SJSA1 (cell line): ENCODE measurements at regions not wholly inside any gene's neighbourhood (a gene's known extent, or its start where the extent isn't known, plus 50 kb on each side); places are given as distances from the start of the nearest gene placed in this dataset.

ENCODE experiments used
- DNase-seq, 2 experiments: peaks; one replicate each; pipeline ENCODE4 v3.0.0-alpha.2; 2015 to 2020; ENCODE audit warnings: low spot score in 2 of 2, low read depth in 1 of 2
- H3K27ac ChIP-seq: fragments of 250-450 bp; sonication (Bioruptor Pico); 2 replicates; pipeline ENCODE4 v1.5.1; 2020; ENCODE audit warnings: mild to moderate bottlenecking, moderate library complexity
- H3K27me3 ChIP-seq: fragments of 250-450 bp; sonication (Bioruptor Pico); replicated peaks from 2 replicates; pipeline ENCODE4 v1.5.1; 2020; ENCODE audit warnings: mild to moderate bottlenecking, moderate library complexity
- H3K36me3 ChIP-seq: fragments of 250-450 bp; sonication (Bioruptor Pico); 2 replicates; pipeline ENCODE4 v1.5.1; 2020; ENCODE audit warnings: mild to moderate bottlenecking
- H3K4me1 ChIP-seq: fragments of 250-450 bp; sonication (Bioruptor Pico); replicated peaks from 2 replicates; pipeline ENCODE4 v1.6.1; 2021; ENCODE audit warnings: mild to moderate bottlenecking
- H3K4me3 ChIP-seq: fragments of 250-450 bp; sonication (Bioruptor Pico); 2 replicates; pipeline ENCODE4 v1.5.1; 2020; ENCODE audit warnings: mild to moderate bottlenecking
- H3K9me3 ChIP-seq: fragments of 250-450 bp; sonication (Bioruptor Pico); replicated peaks from 2 replicates; pipeline ENCODE4 v1.5.1; 2020; ENCODE audit warnings: mild to moderate bottlenecking

DNA sequence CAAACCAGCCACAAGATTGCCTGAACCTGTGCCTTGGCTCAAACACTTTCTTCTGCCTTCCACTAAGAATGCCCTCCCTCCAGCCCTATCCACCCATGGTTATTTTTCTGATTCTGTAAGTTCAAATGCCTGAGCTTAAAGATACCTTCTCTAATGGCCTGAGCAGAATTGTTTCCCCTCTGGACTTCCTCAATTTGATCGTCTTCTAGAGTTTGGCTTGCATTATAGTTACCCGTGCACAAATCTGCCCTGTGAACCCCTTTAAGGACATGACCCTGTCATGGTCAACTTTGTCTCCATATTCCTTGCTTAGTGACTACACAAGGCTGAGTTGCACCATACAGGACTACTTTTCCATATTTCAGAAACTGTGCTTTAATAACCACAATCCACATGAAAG, 481.0 kb downstream of the FOXO1 start:
- no peaks in the 10 kb centered on the region for H3K36me3 ChIP-seq
- no peak overlapping the region for H3K4me3 ChIP-seq

GRCh38 chr13:40186041-40186440, 480.4 kb downstream of the FOXO1 start:
- no peak for DNase-seq
- no peaks in the 10 kb centered on the region for H3K4me1 ChIP-seq
- no peak overlapping the region for H3K4me3 ChIP-seq
- no peaks in the 10 kb centered on the region for H3K9me3 ChIP-seq
- H3K27me3 ChIP-seq = no peaks in the 10 kb centered on the region
- H3K27ac ChIP-seq = no peak overlapping the region
- no peaks in the 10 kb centered on the region for H3K36me3 ChIP-seq

More for the DNA sequence above, 481.0 kb downstream of the FOXO1 start:
- H3K4me1 ChIP-seq = no peaks in the 10 kb centered on the region
- no peaks in the 10 kb centered on the region for H3K27me3 ChIP-seq
- H3K9me3 ChIP-seq = no peaks in the 10 kb centered on the region
- DNase-seq = no peak
- no peak overlapping the region for H3K27ac ChIP-seq

GRCh38 chr13:40186626-40187323, 479.7 kb downstream of the FOXO1 start:
- H3K27me3 ChIP-seq = no peaks in the 10 kb centered on the region
- no peak overlapping the region for H3K4me3 ChIP-seq
- H3K9me3 ChIP-seq = no peaks in the 10 kb centered on the region
- no peaks in the 10 kb centered on the region for H3K36me3 ChIP-seq
- H3K4me1 ChIP-seq = no peaks in the 10 kb centered on the region
- no peak overlapping the region for H3K27ac ChIP-seq
- no peak for DNase-seq

- no peaks in the 10 kb centered on the region for H3K27me3 ChIP-seq
- H3K4me3 ChIP-seq = no peak overlapping the region
- no peak for DNase-seq
- no peaks in the 10 kb centered on the region for H3K9me3 ChIP-seq
- no peaks in the 10 kb centered on the region for H3K36me3 ChIP-seq
- no peak overlapping the region for H3K27ac ChIP-seq
- no peaks in the 10 kb centered on the region for H3K4me1 ChIP-seq
Measured at GRCh38 chr13:40187324-40187795, 479.1 kb downstream of the FOXO1 start.

GRCh38 chr13:40187841-40188591, 478.4 kb downstream of the FOXO1 start:
- DNase-seq = no peak
- H3K9me3 ChIP-seq = no peaks in the 10 kb centered on the region
- no peaks in the 10 kb centered on the region for H3K27me3 ChIP-seq
- H3K4me1 ChIP-seq = no peaks in the 10 kb centered on the region
- H3K36me3 ChIP-seq = no peaks in the 10 kb centered on the region
- H3K27ac ChIP-seq = no peak overlapping the region
- H3K4me3 ChIP-seq = no peak overlapping the region

GRCh38 chr13:40189426-40189825, 477.0 kb downstream of the FOXO1 start:
- Histone ChIP-seq H3K4me1 (no peaks in the 10 kb centered on the region), H3K27ac (no peak overlapping the region), H3K36me3 (no peaks in the 10 kb centered on the region), H3K9me3 (no peaks in the 10 kb centered on the region), H3K27me3 (no peaks in the 10 kb centered on the region), H3K4me3 (no peak overlapping the region)
- DNase-seq = no peak

GRCh38 chr13:40189898-40190630, 476.4 kb downstream of the FOXO1 start:
- Histone ChIP-seq H3K27ac (no peak overlapping the region), H3K9me3 (no peaks in the 10 kb centered on the region), H3K4me3 (no peak overlapping the region), H3K36me3 (no peaks in the 10 kb centered on the region), H3K4me1 (no peaks in the 10 kb centered on the region), H3K27me3 (no peaks in the 10 kb centered on the region)
- DNase-seq = no peak

DNA sequence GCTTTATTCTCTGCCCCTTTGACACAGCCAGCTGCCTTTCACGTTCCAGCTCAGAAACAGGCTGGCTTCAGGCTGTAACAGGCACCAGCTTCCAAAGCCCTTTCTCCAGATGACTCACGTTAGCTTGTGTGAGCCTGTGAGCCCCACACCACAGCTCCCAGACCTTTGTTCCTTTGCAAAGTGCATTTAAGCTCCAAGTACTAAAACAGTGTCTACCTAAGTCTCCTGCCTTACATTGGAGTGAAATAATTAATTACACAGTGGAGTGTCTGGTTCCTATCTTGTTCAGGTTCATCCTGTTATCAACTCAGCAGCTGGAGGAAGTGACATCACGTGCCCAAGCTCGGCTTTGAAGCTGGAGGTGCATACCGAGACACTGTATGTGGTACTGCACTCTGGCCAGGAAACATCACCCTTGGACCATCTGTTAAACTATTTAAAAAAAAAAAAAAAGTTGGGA, 475.8 kb downstream of the FOXO1 start:
- Histone ChIP-seq H3K36me3 (no peaks in the 10 kb centered on the region), H3K27ac (no peak overlapping the region), H3K4me3 (no peak overlapping the region), H3K4me1 (no peaks in the 10 kb centered on the region), H3K9me3 (no peaks in the 10 kb centered on the region), H3K27me3 (no peaks in the 10 kb centered on the region)
- no peak for DNase-seq

GRCh38 chr13:40191186-40191980, 475.1 kb downstream of the FOXO1 start:
- no peak for DNase-seq
- Histone ChIP-seq H3K36me3 (no peaks in the 10 kb centered on the region), H3K9me3 (no peaks in the 10 kb centered on the region), H3K27me3 (no peaks in the 10 kb centered on the region), H3K27ac (no peak overlapping the region), H3K4me3 (no peak overlapping the region), H3K4me1 (no peaks in the 10 kb centered on the region)

GRCh38 chr13:40192452-40192851, 474.0 kb downstream of the FOXO1 start:
- H3K27me3 ChIP-seq = no peaks in the 10 kb centered on the region
- H3K27ac ChIP-seq = no peak overlapping the region
- no peaks in the 10 kb centered on the region for H3K36me3 ChIP-seq
- no peak for DNase-seq
- H3K4me1 ChIP-seq = no peaks in the 10 kb centered on the region
- no peak overlapping the region for H3K4me3 ChIP-seq
- no peaks in the 10 kb centered on the region for H3K9me3 ChIP-seq

GRCh38 chr13:40192858-40193257, 473.6 kb downstream of the FOXO1 start:
- H3K27ac ChIP-seq = no peak overlapping the region
- H3K4me1 ChIP-seq = no peaks in the 10 kb centered on the region
- H3K27me3 ChIP-seq = no peaks in the 10 kb centered on the region
- no peaks in the 10 kb centered on the region for H3K9me3 ChIP-seq
- no peak overlapping the region for H3K4me3 ChIP-seq
- no peak for DNase-seq
- no peaks in the 10 kb centered on the region for H3K36me3 ChIP-seq

DNA sequence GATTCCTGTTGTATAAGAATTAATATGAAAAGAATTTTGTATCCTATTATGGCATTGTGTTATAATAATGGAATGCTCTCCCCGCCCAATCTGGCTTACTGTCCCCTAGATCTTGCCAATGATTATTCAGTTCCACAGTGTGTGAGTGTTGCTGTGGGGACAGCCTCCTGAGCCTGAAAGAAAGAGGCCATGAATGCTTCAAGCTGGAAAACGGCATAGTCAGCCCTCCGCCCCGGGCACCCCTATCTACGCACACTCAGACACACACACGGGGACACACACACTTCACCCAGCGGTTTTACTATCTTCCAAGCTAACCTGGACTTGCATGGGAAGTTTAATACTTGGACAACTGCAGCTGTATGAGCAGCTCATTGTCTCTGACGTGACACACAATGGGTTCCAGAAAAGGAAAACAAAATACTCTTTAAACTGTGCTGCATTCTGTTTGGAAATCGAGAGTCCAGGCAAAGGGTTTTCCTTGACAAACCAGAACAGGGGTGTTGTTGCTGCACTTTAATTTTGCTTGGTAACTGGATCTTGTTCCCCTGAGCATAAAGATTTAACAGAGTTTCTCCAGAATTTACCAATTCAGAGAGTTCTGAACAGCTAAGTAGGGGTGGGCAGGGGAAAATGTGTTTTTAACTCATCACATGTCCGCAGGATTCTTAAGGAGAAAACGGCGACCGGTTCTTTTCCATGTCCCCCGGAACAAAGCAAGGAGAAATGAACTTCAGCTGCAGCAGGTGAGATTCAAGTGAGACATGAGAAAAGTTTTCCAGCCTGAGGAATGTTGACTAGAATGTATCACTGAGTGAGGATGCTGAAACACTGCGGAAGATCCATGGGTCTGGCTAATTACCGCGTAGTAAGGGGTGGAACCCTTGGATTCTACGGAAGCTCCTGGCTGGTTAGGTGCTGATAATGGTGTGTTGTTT, 472.9 kb downstream of the FOXO1 start:
- no peaks in the 10 kb centered on the region for H3K9me3 ChIP-seq
- H3K4me3 ChIP-seq = no peak overlapping the region
- no peak overlapping the region for H3K27ac ChIP-seq
- no peaks in the 10 kb centered on the region for H3K4me1 ChIP-seq
- H3K36me3 ChIP-seq = no peaks in the 10 kb centered on the region
- DNase-seq = no peak
- no peaks in the 10 kb centered on the region for H3K27me3 ChIP-seq
